Gastrocnemius medialis (tissue), 4 donors: ENCODE measurements at regions not wholly inside any gene's neighbourhood (a gene's known extent, or its start where the extent isn't known, plus 50 kb on each side); places are given as distances from the start of the nearest gene placed in this dataset.

Experiments used
- POLR2A ChIP-seq, 2 donors: fragments of 450-650 bp; IDR thresholded peaks; one replicate each; pipeline ENCODE4 v1.6.1; 2017; ENCODE audit warnings: antibody characterized with exemption in 2 of 2, mild to moderate bottlenecking in 2 of 2, moderate library complexity in 2 of 2
- TF ChIP-seq, protein P1 (sequence below), 5 experiments: fragments of 450-650 bp in 3 of 5; fragments of 200-600 bp in 2 of 5; sonication (generic) in 2 of 5; IDR thresholded peaks in 4 of 5; conservative IDR thresholded peaks in 1 of 5; 1 replicate in 4 of 5; 2 replicates in 1 of 5; pipeline ENCODE4 v1.5.1; 2016 to 2019; ENCODE audit warnings: antibody characterized with exemption in 5 of 5, mild to moderate bottlenecking in 3 of 5, moderate library complexity in 3 of 5

DNA sequence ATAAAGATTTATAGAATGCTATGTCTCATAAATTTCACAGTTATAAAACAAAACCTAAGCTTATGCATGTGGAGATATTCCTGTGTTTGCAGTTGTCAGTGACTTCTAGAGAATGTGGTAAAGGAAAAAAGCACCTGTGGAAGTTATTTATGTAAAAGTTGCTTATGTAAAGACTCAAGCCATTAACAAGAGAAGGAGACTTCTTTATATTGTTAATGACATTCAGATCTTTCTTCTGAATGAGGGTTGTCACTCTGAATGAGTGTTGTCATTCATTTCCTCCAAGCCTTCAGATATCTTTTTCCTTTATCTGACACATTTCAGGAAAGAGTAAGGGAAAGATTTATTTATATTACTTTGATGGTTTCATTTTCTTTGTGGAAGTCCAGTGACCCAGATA, 202.6 kb downstream of the TM9SF2 start:
- TF ChIP-seq, protein P1, sequence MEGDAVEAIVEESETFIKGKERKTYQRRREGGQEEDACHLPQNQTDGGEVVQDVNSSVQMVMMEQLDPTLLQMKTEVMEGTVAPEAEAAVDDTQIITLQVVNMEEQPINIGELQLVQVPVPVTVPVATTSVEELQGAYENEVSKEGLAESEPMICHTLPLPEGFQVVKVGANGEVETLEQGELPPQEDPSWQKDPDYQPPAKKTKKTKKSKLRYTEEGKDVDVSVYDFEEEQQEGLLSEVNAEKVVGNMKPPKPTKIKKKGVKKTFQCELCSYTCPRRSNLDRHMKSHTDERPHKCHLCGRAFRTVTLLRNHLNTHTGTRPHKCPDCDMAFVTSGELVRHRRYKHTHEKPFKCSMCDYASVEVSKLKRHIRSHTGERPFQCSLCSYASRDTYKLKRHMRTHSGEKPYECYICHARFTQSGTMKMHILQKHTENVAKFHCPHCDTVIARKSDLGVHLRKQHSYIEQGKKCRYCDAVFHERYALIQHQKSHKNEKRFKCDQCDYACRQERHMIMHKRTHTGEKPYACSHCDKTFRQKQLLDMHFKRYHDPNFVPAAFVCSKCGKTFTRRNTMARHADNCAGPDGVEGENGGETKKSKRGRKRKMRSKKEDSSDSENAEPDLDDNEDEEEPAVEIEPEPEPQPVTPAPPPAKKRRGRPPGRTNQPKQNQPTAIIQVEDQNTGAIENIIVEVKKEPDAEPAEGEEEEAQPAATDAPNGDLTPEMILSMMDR (IDR thresholded peaks at IDR 0.05 in 4 of 5, conservative IDR thresholded peaks at IDR 0.05 in 1 of 5), result no peak
- no peak for TF ChIP-seq POLR2A (IDR thresholded peaks at IDR 0.05)
